ENCODE measurements at regions not wholly inside any gene's neighbourhood (a gene's known extent, or its start where the extent isn't known, plus 50 kb on each side); places are given as distances from the start of the nearest gene placed in this dataset.

- TF ChIP-seq CTCF (IDR thresholded peaks at IDR 0.05), result no peak
- DNase-seq (ENCODE audit: low spot score), result no peak
- ATAC-seq (ENCODE audit: low FRiP score), result no peak
Measured at GRCh38 chrX:39630344-39630743, 467.4 kb downstream of the BCOR start.

GRCh38 chrX:39631276-39632229 is 466.2 kb downstream of the BCOR start:
- no peak for DNase-seq (ENCODE audit: low spot score)
- no peak for TF ChIP-seq CTCF (IDR thresholded peaks at IDR 0.05)
- no peak for ATAC-seq (ENCODE audit: low FRiP score)

GRCh38 chrX:39633293-39633692 is 464.5 kb downstream of the BCOR start:
- TF ChIP-seq CTCF (IDR thresholded peaks at IDR 0.05), result no peak
- DNase-seq (ENCODE audit: low spot score), result no peak
- ATAC-seq (ENCODE audit: low FRiP score), result no peak

GRCh38 chrX:39636481-39636880 is 461.3 kb downstream of the BCOR start:
- no peak for DNase-seq (ENCODE audit: low spot score)
- no peak for ATAC-seq (ENCODE audit: low FRiP score)
- no peak for TF ChIP-seq CTCF (IDR thresholded peaks at IDR 0.05)

GRCh38 chrX:39638526-39638925 is 459.2 kb downstream of the BCOR start:
- no peak for TF ChIP-seq CTCF (IDR thresholded peaks at IDR 0.05)
- DNase-seq (ENCODE audit: low spot score) (no peak), ATAC-seq (ENCODE audit: low FRiP score) (no peak)

GRCh38 chrX:39639871-39640270 is 457.9 kb downstream of the BCOR start:
- no peak for DNase-seq (ENCODE audit: low spot score)
- ATAC-seq (ENCODE audit: low FRiP score), result no peak

More at GRCh38 chrX:39639871-39640270, 457.9 kb downstream of the BCOR start:
- no peak for TF ChIP-seq CTCF (IDR thresholded peaks at IDR 0.05)
